SH-SY5Y (cell line): ENCODE measurements at regions not wholly inside any gene's neighbourhood (a gene's known extent, or its start where the extent isn't known, plus 50 kb on each side); places are given as distances from the start of the nearest gene placed in this dataset.

Experiments
- GATA2 ChIP-seq: IDR thresholded peaks from 2 replicates; pipeline ENCODE4 v1.6.1; 2011; ENCODE audit warnings: mild to moderate bottlenecking, low read depth, low read length
- GATA3 ChIP-seq: IDR thresholded peaks from 2 replicates; pipeline ENCODE4 v1.6.1; 2011; ENCODE audit warnings: low read depth, mild to moderate bottlenecking, low read length, moderate library complexity

DNA sequence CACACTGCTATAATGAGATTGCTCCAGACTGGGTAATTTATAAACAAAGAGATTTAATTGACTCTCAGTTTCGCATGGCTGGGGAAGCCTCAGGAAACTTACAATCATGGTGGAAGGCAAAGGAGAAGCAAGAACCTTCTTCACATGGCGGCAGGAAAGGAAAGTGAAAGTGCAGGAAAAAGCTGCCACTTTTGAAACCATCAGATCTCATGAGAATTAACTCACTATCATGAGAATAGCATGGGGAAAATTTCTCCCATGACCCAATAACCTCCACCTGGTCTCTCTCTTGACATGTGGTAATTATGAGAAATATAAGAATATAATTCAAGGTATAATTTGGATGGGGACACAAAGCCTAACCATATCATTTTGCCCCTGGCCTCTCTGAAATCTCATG, 884.2 kb downstream of the GLUD2 start:
- no peak for TF ChIP-seq GATA2
- no peak for TF ChIP-seq GATA3
